ENCODE measurements at regions not wholly inside any gene's neighbourhood (a gene's known extent, or its start where the extent isn't known, plus 50 kb on each side); places are given as distances from the start of the nearest gene placed in this dataset.

DNA sequence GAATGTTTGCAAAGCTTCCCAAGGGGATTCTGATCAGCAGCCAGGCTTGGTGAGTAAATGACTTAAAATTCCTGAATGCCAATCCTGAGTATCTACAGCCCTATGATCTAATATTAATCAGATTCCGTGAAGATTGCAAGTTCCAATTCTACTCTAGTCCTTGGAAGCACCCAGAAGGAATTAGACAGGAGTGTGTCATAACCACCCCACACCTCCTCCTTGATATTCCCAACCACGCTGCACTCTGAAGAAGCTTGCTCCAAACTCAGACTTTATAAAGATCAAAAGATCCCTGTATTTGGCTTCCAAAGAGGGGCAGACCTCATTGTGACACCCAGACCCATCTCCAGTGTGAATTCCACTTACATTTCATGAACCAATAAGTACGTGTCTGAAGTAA, 306.0 kb downstream of the BCL11B start:
- TF ChIP-seq, protein P1, sequence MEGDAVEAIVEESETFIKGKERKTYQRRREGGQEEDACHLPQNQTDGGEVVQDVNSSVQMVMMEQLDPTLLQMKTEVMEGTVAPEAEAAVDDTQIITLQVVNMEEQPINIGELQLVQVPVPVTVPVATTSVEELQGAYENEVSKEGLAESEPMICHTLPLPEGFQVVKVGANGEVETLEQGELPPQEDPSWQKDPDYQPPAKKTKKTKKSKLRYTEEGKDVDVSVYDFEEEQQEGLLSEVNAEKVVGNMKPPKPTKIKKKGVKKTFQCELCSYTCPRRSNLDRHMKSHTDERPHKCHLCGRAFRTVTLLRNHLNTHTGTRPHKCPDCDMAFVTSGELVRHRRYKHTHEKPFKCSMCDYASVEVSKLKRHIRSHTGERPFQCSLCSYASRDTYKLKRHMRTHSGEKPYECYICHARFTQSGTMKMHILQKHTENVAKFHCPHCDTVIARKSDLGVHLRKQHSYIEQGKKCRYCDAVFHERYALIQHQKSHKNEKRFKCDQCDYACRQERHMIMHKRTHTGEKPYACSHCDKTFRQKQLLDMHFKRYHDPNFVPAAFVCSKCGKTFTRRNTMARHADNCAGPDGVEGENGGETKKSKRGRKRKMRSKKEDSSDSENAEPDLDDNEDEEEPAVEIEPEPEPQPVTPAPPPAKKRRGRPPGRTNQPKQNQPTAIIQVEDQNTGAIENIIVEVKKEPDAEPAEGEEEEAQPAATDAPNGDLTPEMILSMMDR (IDR thresholded peaks at IDR 0.05), result no peak
- no peak for TF ChIP-seq POLR2A (IDR thresholded peaks at IDR 0.05; ENCODE audit: low read depth)
